HPDE6-E6E7 (cell line): ENCODE measurements at regions not wholly inside any gene's neighbourhood (a gene's known extent, or its start where the extent isn't known, plus 50 kb on each side); places are given as distances from the start of the nearest gene placed in this dataset.

ENCODE experiments used
- DNase-seq: peaks from one replicate; pipeline ENCODE4 v3.0.0; 2011; ENCODE audit warnings: missing footprints; ENCODE audit errors: extremely low spot score

- no peak for DNase-seq
These were observed 573.0 kb upstream of the SLITRK1 start for GRCh38 chr13:84455143-84455905.

- DNase-seq: no peak
These were observed 565.3 kb upstream of the SLITRK1 start for GRCh38 chr13:84447640-84447978.

GRCh38 chr13:84446972-84447639 is 564.8 kb upstream of the SLITRK1 start:
- DNase-seq: no peak

- peak; percentile 51 for DNase-seq
These were observed 563.5 kb upstream of the SLITRK1 start for GRCh38 chr13:84445776-84446175.

- DNase-seq: no peak
These were observed 561.2 kb upstream of the SLITRK1 start for GRCh38 chr13:84443463-84443862.

GRCh38 chr13:84439108-84439507 is 556.8 kb upstream of the SLITRK1 start:
- DNase-seq: peak; percentile 34

- DNase-seq: no peak
These were observed 550.8 kb upstream of the SLITRK1 start for GRCh38 chr13:84433024-84433423.

GRCh38 chr13:84431646-84432045 is 549.4 kb upstream of the SLITRK1 start:
- DNase-seq: no peak

GRCh38 chr13:84430446-84430845 is 548.2 kb upstream of the SLITRK1 start:
- DNase-seq: no peak

- DNase-seq: no peak
These were observed 547.7 kb upstream of the SLITRK1 start for GRCh38 chr13:84430015-84430414.

GRCh38 chr13:84418041-84418440 is 535.8 kb upstream of the SLITRK1 start:
- no peak for DNase-seq

GRCh38 chr13:84417416-84417815 is 535.1 kb upstream of the SLITRK1 start:
- DNase-seq: no peak

GRCh38 chr13:84413016-84413415 is 530.7 kb upstream of the SLITRK1 start:
- DNase-seq: no peak

- DNase-seq: no peak
These were observed 523.0 kb upstream of the SLITRK1 start for GRCh38 chr13:84405286-84405685.

GRCh38 chr13:84400706-84401105 is 518.4 kb upstream of the SLITRK1 start:
- DNase-seq: peak; percentile 74

GRCh38 chr13:84399320-84400085 is 517.2 kb upstream of the SLITRK1 start:
- no peak for DNase-seq

GRCh38 chr13:84393981-84394625 is 511.8 kb upstream of the SLITRK1 start:
- DNase-seq: peak; percentile 20

GRCh38 chr13:84380866-84381265 is 498.6 kb upstream of the SLITRK1 start:
- DNase-seq: no peak

GRCh38 chr13:84377106-84377505 is 494.8 kb upstream of the SLITRK1 start:
- DNase-seq: no peak

GRCh38 chr13:84366506-84366905 is 484.2 kb upstream of the SLITRK1 start:
- no peak for DNase-seq

- no peak for DNase-seq
These were observed 480.5 kb upstream of the SLITRK1 start for GRCh38 chr13:84362777-84363176.

GRCh38 chr13:84360822-84361221 is 478.5 kb upstream of the SLITRK1 start:
- DNase-seq: no peak
